ENCODE measurements at regions not wholly inside any gene's neighbourhood (a gene's known extent, or its start where the extent isn't known, plus 50 kb on each side); places are given as distances from the start of the nearest gene placed in this dataset.
"Not testable (repeated sequence)": the region's sequence is repeated elsewhere in the genome, so short reads cannot be mapped to it uniquely, and the experiment has no call there.

DNA sequence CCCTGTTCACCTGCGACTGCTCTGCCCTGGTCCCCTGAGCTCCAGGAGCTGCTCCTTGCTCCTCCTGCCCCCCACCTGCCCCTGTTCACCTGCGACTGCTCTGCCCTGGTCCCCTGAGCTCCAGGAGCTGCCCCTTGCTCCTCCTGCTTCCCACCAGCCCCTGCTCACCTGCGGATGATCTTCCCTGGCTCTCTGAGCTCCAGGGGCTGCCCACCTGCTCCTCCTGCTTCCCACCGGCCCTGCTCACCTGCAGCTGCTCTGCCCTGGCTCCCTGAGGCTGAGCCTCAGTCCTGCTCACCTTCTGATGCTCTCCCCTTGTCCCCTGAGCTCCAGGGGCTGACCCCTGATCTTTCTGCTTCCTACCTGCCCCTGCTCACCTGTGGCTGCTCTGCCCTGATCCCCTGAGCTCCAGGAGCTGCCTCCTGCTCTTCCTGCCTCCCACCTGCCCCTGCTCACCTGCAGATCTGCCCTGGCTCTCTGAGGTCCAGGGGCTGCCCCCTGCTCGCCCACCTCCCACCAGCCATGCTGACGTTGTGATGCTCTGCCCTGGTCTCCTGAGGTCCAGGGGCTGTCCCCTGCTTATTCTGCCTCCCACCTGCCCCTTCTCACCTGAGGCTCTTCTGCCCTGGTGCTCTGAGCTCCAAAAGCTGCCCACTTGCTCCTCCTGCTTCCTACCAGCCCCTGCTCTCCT is 219.2 kb downstream of the TMEM121 start:
- DNase-seq = no peak
- Histone ChIP-seq H2AFZ (ENCODE audit: low read length) (no peak overlapping the region), H3K9ac (ENCODE audit: low read length) (no peak overlapping the region), H3K27ac (ENCODE audit: low read length) (no peak overlapping the region), H4K20me1 (ENCODE audit: low read length) (no peaks in the 10 kb centered on the region), H3K36me3 (ENCODE audit: low read depth, low read length) (no peaks in the 10 kb centered on the region), H3K27me3 (ENCODE audit: low read length) (no peaks in the 10 kb centered on the region), H3K9me2 (replicated peaks; ENCODE audit: low read length) (no peaks in the 10 kb centered on the region), H3F3A (ENCODE audit: low read length, unreplicated experiment) (no peaks in the 10 kb centered on the region), H3K79me2 (ENCODE audit: low read length) (no peaks in the 10 kb centered on the region), H3K4me3 (ENCODE audit: low read length) (no peak overlapping the region), H3K4me1 (ENCODE audit: insufficient read depth, low read length) (no peaks in the 10 kb centered on the region), H3K4me2 (ENCODE audit: low read length) (no peak overlapping the region), H3K9me3 (ENCODE audit: low read length) (no peaks in the 10 kb centered on the region)
- TF ChIP-seq EZH2phosphoT487 (IDR thresholded peaks at IDR 0.05; ENCODE audit: borderline replicate concordance, low read length) (no peak), EZH2 (IDR thresholded peaks at IDR 0.05; ENCODE audit: low read length, unreplicated experiment) (no peak), CTCF (conservative IDR thresholded peaks at IDR 0.05; ENCODE audit: low read depth, low read length) (no peak)
- ChIA-PET POLR2A (ENCODE audit: unreplicated experiment) (no interaction called here), CTCF (no interaction called here)
- no peak for ATAC-seq
- intact Hi-C loops (cut with micrococcal nuclease) = no loop called here
- no TSS peak for BruUV-seq (replicated peaks)

DNA sequence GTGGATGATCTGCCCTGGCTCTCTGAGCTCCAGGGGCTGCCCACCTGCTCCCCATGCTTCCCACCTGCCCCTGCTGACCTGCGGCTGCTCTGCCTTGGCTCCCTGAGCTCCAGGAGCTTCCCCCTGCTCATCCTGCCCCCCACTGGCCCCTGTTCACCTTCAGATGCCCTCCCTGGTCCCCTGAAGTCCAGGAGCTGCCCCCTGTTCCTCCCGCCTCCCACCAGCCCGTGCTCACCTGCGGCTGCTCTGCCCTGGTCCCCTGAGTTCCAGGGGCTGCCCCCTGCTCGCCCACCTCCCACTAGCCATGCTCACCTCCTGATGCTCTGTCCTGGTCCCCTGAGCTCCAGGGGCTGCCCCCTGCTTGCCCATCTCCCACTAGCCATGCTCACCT is 219.7 kb downstream of the TMEM121 start:
- Histone ChIP-seq H3K79me2 (ENCODE audit: low read length) (no peaks in the 10 kb centered on the region), H3K4me1 (ENCODE audit: insufficient read depth, low read length) (no peaks in the 10 kb centered on the region), H3K9ac (ENCODE audit: low read length) (no peak overlapping the region), H3K27me3 (ENCODE audit: low read length) (no peaks in the 10 kb centered on the region), H3K36me3 (ENCODE audit: low read depth, low read length) (no peaks in the 10 kb centered on the region), H3K4me3 (ENCODE audit: low read length) (no peak overlapping the region), H3K9me3 (ENCODE audit: low read length) (no peaks in the 10 kb centered on the region), H3K4me2 (ENCODE audit: low read length) (no peak overlapping the region), H3K27ac (ENCODE audit: low read length) (no peak overlapping the region), H3K9me2 (replicated peaks; ENCODE audit: low read length) (no peaks in the 10 kb centered on the region), H3F3A (ENCODE audit: low read length, unreplicated experiment) (no peaks in the 10 kb centered on the region), H4K20me1 (ENCODE audit: low read length) (no peaks in the 10 kb centered on the region), H2AFZ (ENCODE audit: low read length) (no peak overlapping the region)
- TF ChIP-seq EZH2 (IDR thresholded peaks at IDR 0.05; ENCODE audit: low read length, unreplicated experiment) (no peak), CTCF (conservative IDR thresholded peaks at IDR 0.05; ENCODE audit: low read depth, low read length) (no peak), EZH2phosphoT487 (IDR thresholded peaks at IDR 0.05; ENCODE audit: borderline replicate concordance, low read length) (no peak)
- intact Hi-C loops (cut with micrococcal nuclease) = no loop called here
- DNase-seq (no peak), ATAC-seq (no peak)
- no TSS peak for BruUV-seq (replicated peaks)
- POLR2A ChIA-PET (ENCODE audit: unreplicated experiment) = no interaction called here
- CTCF ChIA-PET = no interaction called here

DNA sequence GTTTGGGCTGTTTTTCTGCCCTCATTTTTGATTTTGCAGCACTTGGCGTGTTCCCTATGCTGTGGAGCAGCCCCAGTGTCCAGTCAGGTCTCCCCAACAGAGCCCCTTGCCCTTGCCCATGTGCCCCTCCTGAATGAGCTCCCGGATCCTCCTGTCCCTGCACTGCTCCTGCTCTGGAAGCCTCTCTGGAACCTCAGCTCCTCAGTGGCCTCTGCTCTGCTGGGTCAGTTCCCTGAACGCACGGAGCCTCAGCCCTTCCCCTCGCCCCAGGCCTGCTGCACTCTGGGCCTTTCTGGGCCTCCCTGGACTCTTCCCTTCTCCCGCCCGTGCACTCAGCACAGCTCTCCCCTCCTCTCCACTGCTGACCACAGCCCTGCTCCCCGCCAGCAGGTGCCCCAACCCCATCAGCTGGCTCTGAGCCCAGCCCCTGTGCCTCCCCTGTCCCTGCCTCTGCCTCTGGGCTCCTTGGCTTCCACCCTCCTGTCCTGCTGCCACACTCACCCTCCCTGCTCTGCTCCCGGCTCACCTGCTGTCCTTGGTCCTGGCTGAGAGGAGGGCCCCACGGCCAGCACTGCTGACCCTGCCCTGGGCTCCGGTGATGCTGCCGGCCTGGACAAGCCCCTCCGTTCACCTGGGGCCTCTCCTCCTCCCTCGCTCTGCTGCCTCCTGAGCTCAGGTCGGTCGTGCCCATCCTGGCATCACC is 220.6 kb downstream of the TMEM121 start:
- H3K9me2 ChIP-seq (replicated peaks; ENCODE audit: low read length); H3K79me2 ChIP-seq (ENCODE audit: low read length); H3K4me2 ChIP-seq (ENCODE audit: low read length); H3K27ac ChIP-seq (ENCODE audit: low read length); H3K4me3 ChIP-seq (ENCODE audit: low read length); H3F3A ChIP-seq (ENCODE audit: low read length, unreplicated experiment); H3K9ac ChIP-seq (ENCODE audit: low read length); BruUV-seq (replicated peaks); CTCF ChIA-PET; H2AFZ ChIP-seq (ENCODE audit: low read length); H3K4me1 ChIP-seq (ENCODE audit: insufficient read depth, low read length); H3K27me3 ChIP-seq (ENCODE audit: low read length); ATAC-seq; DNase-seq; intact Hi-C loops (cut with micrococcal nuclease); H4K20me1 ChIP-seq (ENCODE audit: low read length); H3K36me3 ChIP-seq (ENCODE audit: low read depth, low read length); POLR2A ChIA-PET (ENCODE audit: unreplicated experiment); H3K9me3 ChIP-seq (ENCODE audit: low read length): not testable (repeated sequence)

DNA sequence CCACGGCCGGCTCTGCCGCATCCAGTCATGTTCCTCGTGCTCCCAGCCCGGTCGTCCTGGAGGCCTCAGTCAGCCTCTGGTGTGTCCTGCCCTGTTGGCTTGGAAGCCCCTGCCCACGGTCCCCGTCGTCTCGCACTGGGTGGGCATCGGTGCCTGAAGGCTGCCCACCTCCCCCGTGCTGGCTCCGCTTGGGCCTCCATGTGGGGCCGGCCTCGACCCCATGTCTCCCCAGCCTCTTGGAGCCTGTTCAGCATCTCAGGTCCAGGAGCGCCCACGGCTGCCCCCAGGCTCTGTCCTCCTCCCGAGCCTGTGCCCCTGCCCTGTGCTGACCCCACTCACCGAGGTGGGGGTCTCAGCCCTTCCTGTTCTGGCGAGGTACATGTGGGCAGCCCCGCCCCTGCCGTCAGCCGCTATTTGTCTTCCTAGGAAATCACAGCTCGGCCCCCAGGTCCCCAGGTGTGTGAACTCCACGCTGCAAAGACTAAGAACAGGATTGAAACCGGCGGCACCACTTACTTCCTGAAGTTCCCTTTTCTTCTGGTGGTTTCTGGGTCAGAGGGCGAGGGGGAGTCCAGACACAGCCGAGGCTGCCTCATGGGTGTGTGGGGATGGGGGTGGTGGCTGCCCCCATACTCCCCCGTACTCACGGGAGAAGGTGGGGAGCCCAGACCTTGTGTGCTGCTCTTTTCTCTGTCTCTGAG is 221.3 kb downstream of the TMEM121 start:
- H2AFZ ChIP-seq (ENCODE audit: low read length); H4K20me1 ChIP-seq (ENCODE audit: low read length); H3K4me2 ChIP-seq (ENCODE audit: low read length); H3K4me3 ChIP-seq (ENCODE audit: low read length); H3F3A ChIP-seq (ENCODE audit: low read length, unreplicated experiment); H3K9ac ChIP-seq (ENCODE audit: low read length); CTCF ChIA-PET; H3K36me3 ChIP-seq (ENCODE audit: low read depth, low read length); ATAC-seq; H3K4me1 ChIP-seq (ENCODE audit: insufficient read depth, low read length); H3K9me3 ChIP-seq (ENCODE audit: low read length); DNase-seq; intact Hi-C loops (cut with micrococcal nuclease); H3K27me3 ChIP-seq (ENCODE audit: low read length); H3K79me2 ChIP-seq (ENCODE audit: low read length); H3K9me2 ChIP-seq (replicated peaks; ENCODE audit: low read length); BruUV-seq (replicated peaks); H3K27ac ChIP-seq (ENCODE audit: low read length); POLR2A ChIA-PET (ENCODE audit: unreplicated experiment): not testable (repeated sequence)
